Sciatic nerve (tissue), 2 donors: ENCODE measurements at regions not wholly inside any gene's neighbourhood (a gene's known extent, or its start where the extent isn't known, plus 50 kb on each side); places are given as distances from the start of the nearest gene placed in this dataset.
"Not testable (repeated sequence)": the region's sequence is repeated elsewhere in the genome, so short reads cannot be mapped to it uniquely, and the experiment has no call there.

ENCODE experiments used
- ATAC-seq: fragments of 200-7000 bp; cut with Tn5 transposase; one replicate; pipeline ENCODE4 v1.9.1; 2020; ENCODE audit warnings: mild to moderate bottlenecking, moderate library complexity
- DNase-seq: peaks from one replicate; pipeline ENCODE4 v3.0.0-alpha.2; 2020; ENCODE audit warnings: low spot score
- intact Hi-C: fragments of 100-400 bp; cut with DNase I; formaldehyde crosslinking; loops from one replicate; pipeline ENCODE4 v1.14.2; 2022
- donor health status: DM: no; HTN: no; CAD: no.
- donor health status: DM: no; HTN: no; CAD: no.

DNA sequence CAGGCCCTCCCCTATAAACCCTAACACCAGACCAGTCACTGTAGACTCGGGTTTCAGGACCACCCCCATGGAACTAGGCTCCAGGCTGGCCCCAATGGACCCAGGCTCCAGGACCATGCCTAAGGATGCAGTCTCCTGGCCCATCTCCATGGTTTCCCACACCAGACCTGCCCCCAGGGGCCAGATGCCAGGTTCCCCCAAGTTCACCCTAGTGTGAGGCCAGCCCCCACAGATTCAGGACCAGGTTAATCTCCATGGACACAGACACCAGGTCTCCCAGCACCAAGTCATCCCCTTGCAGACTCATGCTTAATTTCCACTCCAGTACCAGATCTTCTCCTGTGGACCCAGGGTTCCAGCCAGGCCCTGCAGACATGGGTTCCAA lies 103.8 kb upstream of the LANCL2 start:
- DNase-seq = no peak
- no peak for ATAC-seq
- intact Hi-C loops = no loop called here

DNA sequence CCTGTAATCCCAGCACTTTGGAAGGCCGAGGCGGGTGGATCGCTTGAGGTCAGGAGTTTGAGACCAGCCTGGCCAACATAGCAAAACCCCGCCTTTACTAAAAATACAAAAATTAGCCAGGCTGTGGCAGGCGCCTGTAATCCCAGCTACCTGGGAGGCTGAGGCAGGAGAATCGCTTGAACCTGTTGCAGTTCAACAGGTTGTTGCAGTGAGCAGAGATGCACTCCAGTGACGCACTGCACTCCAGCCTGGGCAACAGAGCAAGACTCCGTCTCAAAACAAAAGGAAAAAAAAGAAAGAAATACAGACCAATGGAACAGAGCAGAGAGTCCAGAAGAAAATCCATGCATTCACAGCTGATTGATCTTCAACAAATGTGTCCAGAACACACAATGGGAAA lies 99.8 kb upstream of the LANCL2 start:
- ATAC-seq, intact Hi-C loops, DNase-seq: not testable (repeated sequence)

DNA sequence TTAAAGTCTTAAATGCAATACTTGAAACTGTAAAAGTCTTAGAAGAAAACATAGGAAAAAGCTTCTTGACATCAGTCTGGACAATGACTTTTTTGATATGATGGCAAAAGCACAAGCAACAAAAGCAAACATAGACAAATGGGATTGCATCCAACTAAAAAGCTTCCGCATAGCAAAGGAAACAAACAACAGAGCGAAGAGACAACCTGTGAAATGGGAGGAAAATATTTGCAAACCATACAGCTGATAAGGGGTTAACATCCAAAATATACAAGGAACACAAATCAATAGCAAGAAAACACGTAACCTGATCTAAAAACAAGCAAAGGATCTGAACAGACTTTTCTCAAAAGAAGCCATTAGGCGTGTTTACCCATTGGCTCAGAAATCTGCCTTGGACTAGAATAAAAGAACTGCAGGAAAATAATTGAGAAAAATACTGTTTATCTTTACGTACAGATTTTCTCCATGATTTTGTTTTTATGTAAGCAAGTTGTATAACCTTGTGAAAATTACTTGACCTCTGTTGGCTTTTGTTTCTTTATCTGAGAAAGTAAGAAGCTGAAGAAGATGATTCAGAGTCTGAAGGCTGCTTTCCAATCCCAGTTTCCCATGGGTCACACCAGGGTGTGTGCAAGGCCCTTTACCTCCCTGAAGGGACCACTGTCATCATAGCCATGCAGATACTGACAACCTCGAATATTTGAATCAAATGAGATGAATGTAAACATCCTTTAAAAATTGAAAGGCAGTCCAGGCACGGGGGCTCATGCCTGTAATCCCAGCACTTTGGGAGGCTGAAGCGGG lies 99.1 kb upstream of the LANCL2 start:
- intact Hi-C loops = no loop called here
- ATAC-seq (no peak), DNase-seq (no peak)

DNA sequence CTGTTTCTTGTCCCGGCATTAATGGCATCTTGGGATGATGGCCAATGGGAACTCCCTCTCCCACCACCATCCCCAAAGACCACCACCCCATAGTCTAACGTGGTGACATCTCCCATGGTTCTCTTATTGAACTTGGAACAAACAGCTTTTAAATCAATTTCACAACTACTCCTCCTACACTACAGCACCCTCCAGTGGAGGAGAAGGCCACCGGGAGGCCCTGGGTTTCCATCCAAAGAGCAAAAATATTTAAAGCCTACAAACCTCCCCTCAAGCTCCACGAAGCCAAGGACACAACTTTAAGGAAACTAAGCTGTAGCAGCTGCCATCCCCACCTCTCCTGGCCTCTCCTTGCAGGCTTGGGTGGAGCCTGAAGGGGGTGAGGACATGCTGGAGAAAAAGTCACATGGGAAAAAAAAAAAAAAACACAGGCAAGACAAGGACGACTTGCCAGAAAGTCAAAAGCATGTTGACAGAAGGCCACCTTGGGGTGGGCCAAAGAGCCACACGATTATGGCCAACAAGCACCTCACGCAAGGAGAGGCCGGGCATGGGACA lies 94.0 kb upstream of the LANCL2 start:
- DNase-seq (no peak), ATAC-seq (no peak)
- intact Hi-C loops = no loop called here

DNA sequence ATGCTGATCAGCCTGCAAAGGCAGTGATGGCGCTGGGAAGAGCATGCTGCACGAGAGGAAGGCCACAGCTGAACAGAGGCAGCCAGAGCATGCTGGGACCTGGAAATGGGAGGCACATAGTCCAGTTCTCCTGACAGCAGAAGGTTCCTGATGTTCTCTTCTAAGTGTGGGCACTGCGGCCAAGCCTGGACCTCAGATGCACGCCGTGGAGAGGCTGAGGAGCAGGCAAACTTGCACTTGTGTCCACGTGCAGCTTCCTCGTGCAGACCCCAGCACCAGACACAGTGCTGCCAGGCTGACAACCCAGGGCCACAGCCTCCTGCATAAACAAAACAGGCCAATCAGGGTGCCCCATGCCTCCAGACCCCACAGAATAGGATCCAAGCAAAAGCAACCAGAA lies 93.5 kb upstream of the LANCL2 start:
- no peak for ATAC-seq
- DNase-seq = no peak
- intact Hi-C loops = no loop called here

DNA sequence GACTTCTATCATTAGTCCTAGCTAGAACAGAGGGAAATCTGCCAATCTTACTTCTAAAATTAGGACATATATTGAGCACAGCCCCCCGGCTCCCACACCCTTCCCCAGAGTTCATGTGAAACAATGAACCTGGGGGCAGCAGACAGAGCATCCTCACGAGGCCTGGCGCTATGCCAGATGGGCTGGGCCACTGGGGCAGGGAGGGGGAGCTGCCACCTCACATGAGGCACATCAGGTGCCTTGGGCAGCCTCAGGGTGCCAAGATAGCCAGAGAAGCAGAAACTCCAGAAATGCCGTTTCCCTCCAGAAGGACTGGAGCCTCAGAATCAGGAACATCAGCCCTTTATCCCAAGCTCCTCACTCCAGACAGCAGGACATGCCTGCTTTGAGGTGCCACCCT lies 92.8 kb upstream of the LANCL2 start:
- no peak for DNase-seq
- no peak for ATAC-seq
- intact Hi-C loops = no loop called here

DNA sequence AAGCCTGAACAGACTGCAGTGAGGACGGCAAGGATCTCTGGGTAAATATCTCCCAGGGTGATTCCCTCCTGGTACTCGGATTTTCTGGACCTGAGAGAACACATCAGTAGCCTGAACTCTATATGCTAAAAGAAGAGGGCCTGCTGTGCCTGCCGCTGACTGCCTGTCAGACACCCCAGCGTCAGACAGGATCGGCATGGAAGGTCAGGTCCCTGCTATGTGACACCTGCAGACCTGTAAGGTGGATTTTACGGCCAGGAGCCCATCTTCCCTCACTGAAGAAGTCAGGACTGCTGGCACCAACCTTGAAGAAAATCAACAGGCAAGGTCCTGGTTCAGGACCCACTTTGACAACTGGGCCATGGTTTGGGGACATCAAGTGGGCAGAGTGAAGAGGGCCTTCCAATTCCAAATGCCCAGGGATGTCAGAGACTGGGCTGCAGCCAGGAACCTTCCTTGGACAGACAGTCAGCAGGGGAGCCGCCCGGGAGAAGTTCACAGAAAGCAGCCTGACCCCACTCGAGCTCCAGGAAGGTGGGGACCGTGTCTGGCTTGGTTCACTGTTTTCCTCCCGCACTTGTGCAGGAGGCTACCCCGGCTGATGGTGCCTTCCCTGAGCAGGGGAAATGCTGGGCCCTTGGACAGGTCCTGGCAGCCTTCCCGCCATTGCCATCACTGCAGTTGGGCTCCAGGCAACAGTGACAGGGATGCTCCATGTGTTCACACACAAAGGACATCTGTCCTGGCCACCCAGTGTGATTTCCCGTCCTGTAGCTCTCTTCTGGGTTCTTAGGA lies 91.8 kb upstream of the LANCL2 start:
- intact Hi-C loops = no loop called here
- DNase-seq = no peak
- ATAC-seq = no peak

DNA sequence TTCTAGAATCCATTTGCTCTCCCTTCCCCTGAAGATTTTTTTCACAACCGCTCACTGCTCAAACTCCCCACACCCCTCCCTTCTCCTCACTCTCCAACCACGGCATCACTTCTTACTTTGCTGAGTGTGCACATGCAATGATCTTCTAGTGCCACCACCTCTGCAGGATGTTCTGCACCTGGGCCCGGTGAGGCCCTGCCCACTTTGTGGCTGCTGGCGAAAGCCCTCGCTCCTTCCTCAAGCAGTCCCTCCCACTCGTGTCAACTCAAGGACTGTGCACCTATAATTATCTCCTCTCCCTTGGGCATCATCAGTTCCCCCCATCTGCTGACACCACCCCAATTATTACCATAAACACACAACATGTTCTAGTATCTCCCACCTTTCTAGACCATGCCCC lies 91.0 kb upstream of the LANCL2 start:
- no peak for ATAC-seq
- DNase-seq = no peak
- intact Hi-C loops = no loop called here

DNA sequence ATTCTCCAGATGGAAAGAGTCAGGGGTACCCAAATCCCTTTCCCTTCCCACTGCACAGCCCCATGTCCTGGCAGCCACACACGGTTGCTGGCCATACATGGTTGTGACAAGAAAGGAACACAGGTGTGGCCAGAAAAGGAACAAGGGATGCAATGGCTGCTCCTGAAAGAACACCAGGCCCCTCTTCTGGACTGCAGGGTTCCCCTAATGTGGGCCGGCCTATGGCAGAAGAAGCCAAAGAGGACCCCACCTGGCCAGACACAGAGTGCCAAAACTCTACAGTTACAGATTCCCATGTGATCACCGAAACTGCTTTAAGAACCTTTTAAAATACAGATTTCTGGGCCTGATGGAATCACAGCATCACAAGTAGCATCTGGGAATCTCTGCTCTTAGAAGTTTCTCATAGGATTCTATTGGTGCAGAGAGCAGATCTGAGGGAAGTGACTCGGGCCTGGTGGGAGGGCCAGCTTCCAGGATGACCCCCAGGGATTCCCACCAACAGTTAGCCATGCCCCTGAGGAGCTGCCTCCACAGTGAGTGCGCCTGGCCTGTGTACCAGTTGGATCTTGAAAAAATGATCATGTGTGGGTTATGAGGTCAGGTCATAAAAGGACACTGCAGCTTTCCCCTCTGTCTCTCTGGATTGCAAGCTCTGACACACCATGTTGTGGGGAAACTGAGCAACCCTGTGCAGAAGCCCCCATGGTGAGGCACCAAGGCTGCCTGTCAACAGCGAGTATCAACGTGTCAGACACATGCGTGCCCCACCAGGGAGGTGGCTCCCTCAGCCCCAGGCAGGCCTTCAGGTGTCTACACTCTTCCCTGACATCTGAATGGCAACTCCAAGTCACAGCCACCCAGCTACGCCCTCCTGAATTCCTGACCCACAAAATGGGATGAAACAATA lies 89.6 kb upstream of the LANCL2 start:
- DNase-seq (no peak), ATAC-seq (no peak)
- intact Hi-C loops = loop anchor here (5.0 kb wide), 1 partner anchor 142 kb away; no protein-coding TSS in a partner anchor

DNA sequence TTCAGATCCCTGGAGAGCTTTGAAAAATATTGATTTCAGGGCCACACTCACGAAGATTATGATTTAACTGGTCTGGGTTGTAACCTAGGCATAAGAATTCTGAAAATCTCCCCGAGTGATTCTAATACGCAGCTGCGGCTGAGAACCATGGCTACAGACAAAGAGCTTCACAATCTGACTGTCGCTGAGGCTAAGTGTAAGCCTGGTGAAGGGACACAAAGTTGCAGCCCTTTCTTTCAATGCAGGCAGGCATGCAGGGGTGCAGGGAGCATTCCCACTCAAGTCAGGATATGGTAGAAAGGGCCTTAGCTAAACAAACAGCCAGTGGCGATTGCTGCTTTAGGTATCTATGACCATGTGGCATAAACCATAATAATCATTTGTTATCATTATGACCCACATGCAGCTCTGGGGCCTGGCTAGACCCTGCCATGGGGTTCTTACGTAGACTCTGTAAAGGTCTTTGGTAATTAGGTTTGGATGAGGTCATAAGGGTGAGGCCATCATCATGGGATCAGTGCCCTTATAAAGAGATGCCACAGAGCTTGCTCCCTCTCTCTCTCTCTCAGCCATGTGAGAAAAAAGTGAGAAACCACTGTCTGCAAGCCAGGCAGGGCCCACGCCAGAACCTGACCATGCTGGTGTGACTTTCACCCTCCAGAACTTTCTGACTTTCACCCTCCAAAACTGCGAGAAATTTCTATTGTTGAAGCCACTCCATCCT lies 88.4 kb upstream of the LANCL2 start:
- ATAC-seq (no peak), DNase-seq (no peak)
- intact Hi-C loops = loop anchor here (5.0 kb wide), 1 partner anchor 141 kb away; no protein-coding TSS in a partner anchor

DNA sequence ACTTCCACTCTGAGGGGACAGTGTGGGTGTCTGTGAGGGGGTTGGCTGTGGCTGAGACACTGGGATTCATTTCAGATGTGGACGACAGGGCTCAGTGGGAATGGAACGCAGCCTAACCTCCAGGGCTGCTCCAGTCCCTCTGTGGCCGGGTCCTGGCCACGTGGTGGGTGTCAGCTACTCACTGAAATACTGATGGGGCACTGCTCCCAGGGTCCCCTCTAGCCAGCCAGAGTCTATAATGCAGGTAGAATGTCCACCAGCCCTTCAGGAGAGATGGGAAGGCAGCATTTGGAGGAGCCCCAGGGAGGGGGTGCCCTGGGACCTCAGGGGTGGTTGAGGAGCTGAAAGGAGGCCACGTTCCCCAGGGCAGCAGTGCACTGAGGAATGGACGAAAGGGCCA lies 87.2 kb upstream of the LANCL2 start:
- DNase-seq = no peak
- ATAC-seq = no peak
- intact Hi-C loops = loop anchor here (5.0 kb wide), 1 partner anchor 139 kb away; no protein-coding TSS in a partner anchor

DNA sequence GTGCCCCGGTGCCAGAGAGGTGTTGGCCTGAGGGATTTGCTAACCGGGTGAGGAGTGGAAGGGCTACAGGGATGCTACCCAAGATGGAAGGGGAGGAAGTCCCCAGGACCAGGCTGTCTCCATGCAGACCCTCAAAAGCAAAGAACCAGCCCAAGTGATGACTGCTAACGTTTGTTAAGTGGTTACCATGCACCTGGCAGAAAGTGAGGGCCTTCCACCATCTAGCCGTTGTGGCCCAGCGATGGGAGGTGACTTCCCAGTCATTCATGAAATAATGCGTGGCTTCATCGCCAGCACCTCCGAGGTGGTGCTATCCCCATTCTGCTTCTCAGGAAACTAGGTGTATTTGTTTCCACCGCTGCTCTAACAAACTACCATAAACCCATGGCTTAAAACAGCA lies 86.8 kb upstream of the LANCL2 start:
- DNase-seq = no peak
- intact Hi-C loops = loop anchor here (5.0 kb wide), 1 partner anchor 139 kb away; no protein-coding TSS in a partner anchor
- ATAC-seq = no peak

DNA sequence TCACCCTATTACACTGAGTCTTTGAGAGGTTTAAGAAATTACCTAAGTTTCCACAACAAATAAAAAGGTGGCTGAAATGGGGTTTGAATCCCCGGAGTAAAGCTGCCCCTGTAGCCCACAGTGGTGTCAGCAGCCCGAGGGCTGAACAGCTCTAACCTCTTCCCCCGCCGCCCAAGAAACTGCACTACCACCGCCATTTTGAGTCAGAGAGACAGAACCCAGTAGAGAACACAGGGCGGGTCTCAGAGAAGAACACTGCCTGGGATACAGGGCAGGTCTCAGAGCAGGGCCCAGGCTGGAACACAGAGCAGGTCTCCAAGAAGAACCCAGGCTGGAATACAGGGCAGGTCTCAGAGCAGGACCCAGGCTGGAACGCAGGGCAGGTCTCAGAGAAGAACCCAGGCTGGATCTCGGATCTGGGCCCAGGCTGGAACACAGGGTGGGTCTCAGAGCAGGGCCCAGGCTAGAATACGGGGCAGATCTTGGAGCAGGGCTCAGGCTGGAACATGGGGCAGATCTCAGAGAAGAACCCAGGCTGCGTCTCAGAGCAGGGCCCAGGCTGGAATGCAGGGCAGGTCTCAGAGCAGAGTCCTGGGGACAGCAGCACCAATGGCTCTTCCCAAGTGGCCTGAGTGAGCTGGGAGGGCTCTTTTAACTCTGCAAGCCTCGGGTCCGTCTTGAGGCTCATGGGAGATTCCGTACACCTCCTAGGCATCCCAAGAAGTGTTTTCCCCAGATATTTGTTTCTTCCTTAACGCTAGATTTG lies 85.9 kb upstream of the LANCL2 start:
- DNase-seq (no peak), ATAC-seq (peak; percentile 26)
- intact Hi-C loops = loop anchor here (5.0 kb wide), 1 partner anchor 138 kb away; no protein-coding TSS in a partner anchor

DNA sequence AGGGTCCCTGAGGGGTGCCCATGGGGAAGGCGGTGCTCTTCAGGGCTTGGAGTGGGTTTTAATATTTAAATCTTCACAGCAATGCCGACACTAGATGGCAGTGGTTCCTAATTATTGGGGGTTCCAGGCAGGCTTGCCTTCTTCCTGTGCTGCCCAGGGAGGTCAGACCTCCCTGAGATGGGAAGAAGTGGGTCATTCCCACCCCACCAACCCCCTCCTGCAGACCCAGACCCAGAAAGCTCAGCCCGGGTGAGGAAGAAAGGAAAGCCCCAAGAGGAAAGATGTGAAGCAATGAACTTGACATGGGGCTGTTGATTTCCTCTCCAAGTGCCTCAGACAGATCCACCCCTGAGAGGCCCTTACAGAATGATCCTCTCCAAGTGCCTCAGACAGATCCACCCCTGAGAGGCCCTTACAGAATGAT lies 85.1 kb upstream of the LANCL2 start:
- intact Hi-C loops = no loop called here
- ATAC-seq (peak; percentile 87), DNase-seq (peak; percentile 73)

DNA sequence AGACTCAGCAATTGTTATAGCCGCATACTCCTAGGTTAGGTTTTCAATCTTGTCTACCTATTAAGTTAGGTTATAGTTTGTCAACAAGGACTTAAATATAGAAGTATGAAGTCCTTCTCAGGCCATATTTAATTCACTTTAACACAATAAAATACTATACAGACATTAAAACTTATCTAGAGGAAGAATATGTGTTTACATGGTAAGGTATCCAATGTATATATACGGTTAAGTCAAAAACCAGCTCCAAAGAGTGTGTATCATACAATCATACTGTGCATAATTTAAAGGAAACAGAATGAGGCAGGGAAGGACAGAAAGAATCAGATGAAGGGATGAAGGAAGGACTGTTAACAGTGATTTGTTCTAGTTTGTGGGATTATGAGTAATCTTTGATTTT lies 79.5 kb upstream of the LANCL2 start:
- intact Hi-C loops = no loop called here
- no peak for ATAC-seq
- no peak for DNase-seq

DNA sequence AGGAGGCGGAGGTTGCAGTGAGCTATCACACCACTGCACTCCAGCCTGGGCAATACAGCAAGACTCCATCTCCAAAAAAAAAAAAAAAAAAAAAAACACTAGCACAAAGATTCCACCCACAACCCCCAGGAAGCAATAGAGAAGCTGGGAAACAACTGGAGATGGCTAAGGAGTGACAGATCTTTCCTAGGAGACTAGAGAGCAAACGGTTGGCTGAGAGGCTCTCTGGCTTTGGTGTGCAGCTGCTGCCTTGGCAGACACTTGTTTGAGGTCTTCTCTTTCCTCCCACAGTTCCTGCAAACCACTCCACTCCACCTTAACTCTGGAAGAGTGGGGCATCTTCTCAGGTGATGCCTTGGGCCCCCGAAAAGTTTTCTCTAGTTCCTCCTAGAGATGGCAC lies 78.5 kb upstream of the LANCL2 start:
- intact Hi-C loops = no loop called here
- DNase-seq (no peak), ATAC-seq (no peak)

DNA sequence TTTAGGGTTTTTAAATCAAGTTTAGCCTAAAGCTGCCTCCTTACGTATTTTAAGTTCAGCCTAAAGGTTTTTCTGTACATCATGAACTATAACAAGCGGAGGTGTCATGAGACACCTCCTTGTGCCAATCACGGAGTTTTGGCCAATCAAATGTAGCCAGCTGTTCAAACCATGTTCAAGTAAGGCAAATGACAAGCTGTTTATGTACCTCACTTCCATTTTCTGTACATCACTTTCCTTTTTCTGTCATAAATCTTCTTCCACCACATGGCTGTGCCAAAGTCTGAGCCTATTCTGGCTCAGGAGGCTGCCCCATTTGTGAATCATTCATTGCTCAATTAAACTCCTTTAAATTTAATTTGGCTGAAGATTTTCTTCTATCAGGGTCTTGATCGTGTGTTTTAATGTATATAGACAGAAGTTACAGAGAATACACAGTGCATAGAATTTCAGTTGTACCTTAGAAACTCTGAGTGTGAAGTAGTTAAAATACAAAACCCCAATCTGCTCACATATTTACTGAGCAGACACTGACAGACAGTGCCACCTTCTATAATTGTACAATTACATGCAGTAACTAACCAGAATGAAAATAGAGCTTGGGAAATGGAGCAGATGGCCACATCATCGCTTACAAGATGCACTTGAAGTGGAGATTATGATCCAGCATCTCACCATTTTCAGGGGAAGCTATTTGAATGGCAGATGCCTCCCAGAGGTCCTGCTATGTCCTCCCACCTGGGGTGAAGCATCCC lies 76.9 kb upstream of the LANCL2 start:
- ATAC-seq (no peak), DNase-seq (no peak)
- intact Hi-C loops = no loop called here
